ENCODE measurements at regions not wholly inside any gene's neighbourhood (a gene's known extent, or its start where the extent isn't known, plus 50 kb on each side); places are given as distances from the start of the nearest gene placed in this dataset.

DNA sequence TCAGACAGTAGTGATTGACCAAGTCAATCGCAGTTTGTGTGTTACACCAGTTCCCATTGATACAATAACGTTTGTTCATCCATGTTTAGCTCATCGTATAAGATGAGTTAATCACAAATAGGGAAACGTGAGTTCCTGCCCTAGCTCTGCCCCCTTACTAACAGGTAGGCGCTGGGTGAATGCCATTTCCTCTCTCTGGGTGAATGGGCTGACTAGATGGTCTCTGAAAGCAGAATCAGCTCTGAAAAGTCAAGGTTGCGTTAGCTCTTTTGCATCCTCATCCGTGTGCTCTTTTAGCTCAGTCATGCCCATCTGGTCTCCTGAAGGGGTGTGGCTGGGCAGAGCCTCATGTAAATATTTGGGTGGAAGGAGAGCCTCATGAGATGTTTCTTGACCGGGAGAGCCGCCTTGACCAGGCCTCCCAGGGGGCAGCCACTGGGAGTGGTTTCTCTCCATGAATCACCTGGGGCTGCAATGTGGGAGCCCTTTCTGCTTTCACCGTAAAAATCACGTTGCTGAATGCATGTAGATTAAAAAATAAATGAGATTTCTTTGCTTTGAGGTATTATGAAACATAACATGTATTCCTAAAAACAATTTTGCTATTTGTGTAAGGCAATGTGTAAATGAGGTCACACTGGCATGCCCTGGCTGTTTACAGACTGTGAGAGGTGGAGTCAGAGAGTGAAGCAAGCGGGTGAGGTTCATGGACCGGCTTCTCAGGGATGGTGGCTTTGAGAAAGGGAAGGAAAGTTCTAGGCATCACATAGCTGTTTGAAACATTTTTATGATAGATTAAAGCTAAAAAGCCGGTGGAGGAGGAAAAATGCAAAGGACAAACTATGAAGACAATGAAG is 108.4 kb upstream of the RASGRP1 start:
- Mint-ChIP-seq H3K4me1 (peaks cover 10% of the 10 kb centered on the region; the same call in 1 of the 2 replicates), H3K9me3 (no peaks in the 10 kb centered on the region), H3K27ac (no peak overlapping the region), H3K4me3 (no peak overlapping the region), H3K36me3 (no peaks in the 10 kb centered on the region), H3K27me3 (ENCODE audit: low read depth) (no peaks in the 10 kb centered on the region; the same call in 1 of the 2 replicates)
- DNase-seq (ENCODE audit: low spot score): no peak
- ATAC-seq: no peak
- ChIA-PET CTCF (interaction anchor here (1.5 to 4.3 kb wide), 4 partner anchors 18 to 232 kb away, joined by 7 to 28 read pairs (median 8); partner anchors contain the start of gene RASGRP1), POLR2A (no interaction called here)
- TF ChIP-seq NR3C1 (CRISPR knock-in tag; conservative IDR thresholded peaks at IDR 0.05; ENCODE audit: low read depth) (no peak), NR1H2 (CRISPR knock-in tag; IDR thresholded peaks at IDR 0.05) (no peak), JUN (CRISPR knock-in tag; IDR thresholded peaks at IDR 0.05) (no peak), ETV6 (CRISPR knock-in tag; IDR thresholded peaks at IDR 0.05) (no peak), RORB (CRISPR knock-in tag; IDR thresholded peaks at IDR 0.05) (no peak), GRHL2 (CRISPR knock-in tag; IDR thresholded peaks at IDR 0.05; ENCODE audit: insufficient replicate concordance, severe bottlenecking) (no peak)
- TF ChIP-seq, protein P1, sequence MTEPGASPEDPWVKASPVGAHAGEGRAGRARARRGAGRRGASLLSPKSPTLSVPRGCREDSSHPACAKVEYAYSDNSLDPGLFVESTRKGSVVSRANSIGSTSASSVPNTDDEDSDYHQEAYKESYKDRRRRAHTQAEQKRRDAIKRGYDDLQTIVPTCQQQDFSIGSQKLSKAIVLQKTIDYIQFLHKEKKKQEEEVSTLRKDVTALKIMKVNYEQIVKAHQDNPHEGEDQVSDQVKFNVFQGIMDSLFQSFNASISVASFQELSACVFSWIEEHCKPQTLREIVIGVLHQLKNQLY (CRISPR knock-in tag; IDR thresholded peaks at IDR 0.05): no peak

DNA sequence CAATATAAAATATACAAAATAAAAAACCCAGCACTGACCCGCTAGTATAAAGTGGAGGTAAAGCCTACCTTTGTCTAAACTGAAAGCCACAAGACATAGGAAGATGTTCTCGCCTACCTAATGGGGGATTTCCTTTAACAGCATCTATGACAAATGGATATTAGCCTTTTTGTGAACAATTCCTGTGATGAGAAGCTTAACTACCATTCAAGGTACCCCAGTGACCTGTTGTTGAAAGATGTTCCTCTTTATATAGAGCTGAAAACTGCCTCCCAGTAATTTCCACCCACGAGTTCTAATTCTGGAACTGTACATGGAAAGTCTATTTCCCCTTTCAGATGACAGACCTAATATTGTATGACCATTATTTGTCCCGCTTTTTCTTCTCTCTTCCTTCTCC is 109.8 kb upstream of the RASGRP1 start:
- ChIA-PET CTCF (interaction anchor here (0.8 to 4.3 kb wide), 7 partner anchors 10 to 678 kb away, joined by 3 to 28 read pairs (median 5); no protein-coding TSS in a partner anchor), POLR2A (no interaction called here)
- Mint-ChIP-seq H3K27ac (no peak overlapping the region), H3K4me3 (no peak overlapping the region), H3K4me1 (peaks cover 13% of the 10 kb centered on the region; the same call in 1 of the 2 replicates), H3K27me3 (ENCODE audit: low read depth) (no peaks in the 10 kb centered on the region; the same call in 1 of the 2 replicates), H3K9me3 (peaks cover 11% of the 10 kb centered on the region), H3K36me3 (no peaks in the 10 kb centered on the region)
- TF ChIP-seq ZNF121 (CRISPR knock-in tag; IDR thresholded peaks at IDR 0.05) (no peak), TEAD1 (CRISPR knock-in tag; IDR thresholded peaks at IDR 0.05) (no peak), ZNF423 (CRISPR knock-in tag; IDR thresholded peaks at IDR 0.05) (no peak), NR2C2 (CRISPR knock-in tag; IDR thresholded peaks at IDR 0.05) (no peak), NR3C1 (CRISPR knock-in tag; conservative IDR thresholded peaks at IDR 0.05; ENCODE audit: low read depth) (no peak), JAZF1 (CRISPR knock-in tag; IDR thresholded peaks at IDR 0.05) (no peak), ATF1 (CRISPR knock-in tag; IDR thresholded peaks at IDR 0.05) (no peak), ZBTB21 (CRISPR knock-in tag; IDR thresholded peaks at IDR 0.05; ENCODE audit: borderline replicate concordance) (no peak), SOX15 (CRISPR knock-in tag; IDR thresholded peaks at IDR 0.05) (no peak)
- TF ChIP-seq, protein P2, sequence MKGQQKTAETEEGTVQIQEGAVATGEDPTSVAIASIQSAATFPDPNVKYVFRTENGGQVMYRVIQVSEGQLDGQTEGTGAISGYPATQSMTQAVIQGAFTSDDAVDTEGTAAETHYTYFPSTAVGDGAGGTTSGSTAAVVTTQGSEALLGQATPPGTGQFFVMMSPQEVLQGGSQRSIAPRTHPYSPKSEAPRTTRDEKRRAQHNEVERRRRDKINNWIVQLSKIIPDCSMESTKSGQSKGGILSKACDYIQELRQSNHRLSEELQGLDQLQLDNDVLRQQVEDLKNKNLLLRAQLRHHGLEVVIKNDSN (CRISPR knock-in tag; IDR thresholded peaks at IDR 0.05): no peak
- TF ChIP-seq, protein P3, sequence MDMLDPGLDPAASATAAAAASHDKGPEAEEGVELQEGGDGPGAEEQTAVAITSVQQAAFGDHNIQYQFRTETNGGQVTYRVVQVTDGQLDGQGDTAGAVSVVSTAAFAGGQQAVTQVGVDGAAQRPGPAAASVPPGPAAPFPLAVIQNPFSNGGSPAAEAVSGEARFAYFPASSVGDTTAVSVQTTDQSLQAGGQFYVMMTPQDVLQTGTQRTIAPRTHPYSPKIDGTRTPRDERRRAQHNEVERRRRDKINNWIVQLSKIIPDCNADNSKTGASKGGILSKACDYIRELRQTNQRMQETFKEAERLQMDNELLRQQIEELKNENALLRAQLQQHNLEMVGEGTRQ (CRISPR knock-in tag; IDR thresholded peaks at IDR 0.05): no peak
- TF ChIP-seq, protein P4, sequence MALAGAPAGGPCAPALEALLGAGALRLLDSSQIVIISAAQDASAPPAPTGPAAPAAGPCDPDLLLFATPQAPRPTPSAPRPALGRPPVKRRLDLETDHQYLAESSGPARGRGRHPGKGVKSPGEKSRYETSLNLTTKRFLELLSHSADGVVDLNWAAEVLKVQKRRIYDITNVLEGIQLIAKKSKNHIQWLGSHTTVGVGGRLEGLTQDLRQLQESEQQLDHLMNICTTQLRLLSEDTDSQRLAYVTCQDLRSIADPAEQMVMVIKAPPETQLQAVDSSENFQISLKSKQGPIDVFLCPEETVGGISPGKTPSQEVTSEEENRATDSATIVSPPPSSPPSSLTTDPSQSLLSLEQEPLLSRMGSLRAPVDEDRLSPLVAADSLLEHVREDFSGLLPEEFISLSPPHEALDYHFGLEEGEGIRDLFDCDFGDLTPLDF (CRISPR knock-in tag; IDR thresholded peaks at IDR 0.05): no peak
- TF ChIP-seq, protein P5, sequence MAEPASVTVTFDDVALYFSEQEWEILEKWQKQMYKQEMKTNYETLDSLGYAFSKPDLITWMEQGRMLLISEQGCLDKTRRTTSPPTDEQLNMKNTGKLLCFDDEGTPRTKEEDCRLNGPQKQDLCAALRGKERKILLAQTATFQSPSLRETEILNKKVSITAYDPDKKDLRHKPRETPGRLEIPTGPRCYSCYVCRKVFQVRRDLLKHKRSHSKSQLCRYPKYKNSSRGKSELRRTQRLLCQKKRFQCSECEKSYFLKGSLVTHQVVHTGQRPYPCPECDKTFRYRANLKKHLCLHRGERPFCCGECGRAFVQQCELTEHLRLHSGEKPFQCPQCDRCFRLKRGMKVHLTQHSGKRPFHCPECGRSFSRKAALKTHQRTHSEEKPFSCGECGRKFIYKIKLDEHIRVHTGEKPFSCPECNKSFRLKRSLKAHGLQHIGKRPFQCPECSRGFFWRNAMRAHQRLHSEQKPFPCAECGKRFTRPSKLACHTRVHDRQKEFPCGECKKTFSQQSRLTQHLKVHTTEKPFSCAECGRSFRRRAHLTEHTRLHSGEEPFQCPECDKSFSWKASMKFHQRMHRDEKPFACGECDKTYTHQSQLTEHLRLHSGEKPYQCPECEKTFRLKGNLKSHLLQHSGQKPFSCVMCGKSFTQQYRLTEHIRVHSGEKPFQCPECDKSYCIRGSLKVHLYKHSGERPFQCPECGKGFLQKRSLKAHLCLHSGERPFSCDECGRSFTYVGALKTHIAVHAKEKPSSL (CRISPR knock-in tag; conservative IDR thresholded peaks at IDR 0.05): no peak
- TF ChIP-seq, protein P6, sequence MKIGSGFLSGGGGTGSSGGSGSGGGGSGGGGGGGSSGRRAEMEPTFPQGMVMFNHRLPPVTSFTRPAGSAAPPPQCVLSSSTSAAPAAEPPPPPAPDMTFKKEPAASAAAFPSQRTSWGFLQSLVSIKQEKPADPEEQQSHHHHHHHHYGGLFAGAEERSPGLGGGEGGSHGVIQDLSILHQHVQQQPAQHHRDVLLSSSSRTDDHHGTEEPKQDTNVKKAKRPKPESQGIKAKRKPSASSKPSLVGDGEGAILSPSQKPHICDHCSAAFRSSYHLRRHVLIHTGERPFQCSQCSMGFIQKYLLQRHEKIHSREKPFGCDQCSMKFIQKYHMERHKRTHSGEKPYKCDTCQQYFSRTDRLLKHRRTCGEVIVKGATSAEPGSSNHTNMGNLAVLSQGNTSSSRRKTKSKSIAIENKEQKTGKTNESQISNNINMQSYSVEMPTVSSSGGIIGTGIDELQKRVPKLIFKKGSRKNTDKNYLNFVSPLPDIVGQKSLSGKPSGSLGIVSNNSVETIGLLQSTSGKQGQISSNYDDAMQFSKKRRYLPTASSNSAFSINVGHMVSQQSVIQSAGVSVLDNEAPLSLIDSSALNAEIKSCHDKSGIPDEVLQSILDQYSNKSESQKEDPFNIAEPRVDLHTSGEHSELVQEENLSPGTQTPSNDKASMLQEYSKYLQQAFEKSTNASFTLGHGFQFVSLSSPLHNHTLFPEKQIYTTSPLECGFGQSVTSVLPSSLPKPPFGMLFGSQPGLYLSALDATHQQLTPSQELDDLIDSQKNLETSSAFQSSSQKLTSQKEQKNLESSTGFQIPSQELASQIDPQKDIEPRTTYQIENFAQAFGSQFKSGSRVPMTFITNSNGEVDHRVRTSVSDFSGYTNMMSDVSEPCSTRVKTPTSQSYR (CRISPR knock-in tag; IDR thresholded peaks at IDR 0.05): no peak
- DNase-seq (ENCODE audit: low spot score) (no peak), ATAC-seq (no peak)
